GM13976 (cell line): ENCODE measurements at regions not wholly inside any gene's neighbourhood (a gene's known extent, or its start where the extent isn't known, plus 50 kb on each side); places are given as distances from the start of the nearest gene placed in this dataset.

Source experiments
- DNase-seq: peaks from one replicate; pipeline ENCODE4 v3.0.0; 2012; ENCODE audit warnings: low spot score
- in situ Hi-C: fragments of 300-500 bp; cut with MboI; formaldehyde crosslinking; loops from one replicate; pipeline ENCODE4 v1.12.0; 2022; ENCODE audit warnings: low sequenced_read_pairs, mixed read lengths, inconsistent platforms; ENCODE audit not compliant: unreplicated experiment
- TF ChIP-seq, protein P1 (sequence below): IDR thresholded peaks from 2 replicates; pipeline ENCODE4 v1.5.1; 2012; ENCODE audit warnings: borderline replicate concordance, mild to moderate bottlenecking; ENCODE audit not compliant: insufficient read depth; ENCODE audit errors: extremely low read depth, missing control alignments, control extremely low read depth

DNA sequence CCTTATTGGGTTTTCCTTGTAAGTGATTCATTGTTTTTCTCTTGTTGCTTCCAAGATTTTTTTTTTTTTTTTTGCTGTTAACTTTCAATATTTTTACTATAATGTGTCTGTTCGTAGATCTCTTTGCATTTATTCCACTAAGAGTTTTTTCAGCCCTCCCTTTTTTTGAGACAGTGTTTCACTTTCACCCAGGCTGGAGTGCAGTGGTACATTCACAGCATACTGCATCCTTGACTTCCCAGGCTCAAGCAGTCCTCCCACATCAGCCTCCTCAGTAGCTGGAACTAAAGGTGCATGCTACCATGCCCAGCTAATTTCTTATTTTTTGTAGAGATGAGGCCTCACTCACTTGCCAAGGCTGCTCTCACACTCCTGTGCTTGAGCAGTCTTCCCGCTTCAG is 1282.0 kb upstream of the CNTN5 start:
- TF ChIP-seq, protein P1, sequence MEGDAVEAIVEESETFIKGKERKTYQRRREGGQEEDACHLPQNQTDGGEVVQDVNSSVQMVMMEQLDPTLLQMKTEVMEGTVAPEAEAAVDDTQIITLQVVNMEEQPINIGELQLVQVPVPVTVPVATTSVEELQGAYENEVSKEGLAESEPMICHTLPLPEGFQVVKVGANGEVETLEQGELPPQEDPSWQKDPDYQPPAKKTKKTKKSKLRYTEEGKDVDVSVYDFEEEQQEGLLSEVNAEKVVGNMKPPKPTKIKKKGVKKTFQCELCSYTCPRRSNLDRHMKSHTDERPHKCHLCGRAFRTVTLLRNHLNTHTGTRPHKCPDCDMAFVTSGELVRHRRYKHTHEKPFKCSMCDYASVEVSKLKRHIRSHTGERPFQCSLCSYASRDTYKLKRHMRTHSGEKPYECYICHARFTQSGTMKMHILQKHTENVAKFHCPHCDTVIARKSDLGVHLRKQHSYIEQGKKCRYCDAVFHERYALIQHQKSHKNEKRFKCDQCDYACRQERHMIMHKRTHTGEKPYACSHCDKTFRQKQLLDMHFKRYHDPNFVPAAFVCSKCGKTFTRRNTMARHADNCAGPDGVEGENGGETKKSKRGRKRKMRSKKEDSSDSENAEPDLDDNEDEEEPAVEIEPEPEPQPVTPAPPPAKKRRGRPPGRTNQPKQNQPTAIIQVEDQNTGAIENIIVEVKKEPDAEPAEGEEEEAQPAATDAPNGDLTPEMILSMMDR = no peak
- in situ Hi-C loops = no loop called here
- DNase-seq = no peak

- in situ Hi-C loops = no loop called here
- DNase-seq = no peak
- TF ChIP-seq, protein P1 = no peak
Observed at GRCh38 chr11:97739932-97740800, 1280.6 kb upstream of the CNTN5 start.

- in situ Hi-C loops = no loop called here
- DNase-seq = no peak
- TF ChIP-seq, protein P1 = no peak
Observed at GRCh38 chr11:97740801-97741151, 1280.0 kb upstream of the CNTN5 start.

DNA sequence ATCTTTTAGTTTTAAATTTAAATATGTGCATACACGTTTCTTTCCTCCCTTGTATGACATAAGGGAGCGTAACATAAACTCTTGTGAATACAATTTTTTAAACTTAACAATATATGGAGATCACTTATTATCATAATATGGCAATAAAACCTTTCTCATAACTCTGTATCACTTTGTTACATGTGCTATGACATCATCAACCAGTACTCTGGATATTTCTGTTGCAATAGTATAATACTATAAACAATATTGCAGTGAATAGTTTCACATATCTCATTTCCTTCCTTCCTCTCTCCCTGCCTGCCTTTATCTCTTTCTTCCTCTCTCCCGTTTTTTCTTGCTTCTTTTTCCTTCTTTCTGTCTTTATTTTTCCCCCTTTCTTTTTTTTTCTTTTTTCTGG is 1278.0 kb upstream of the CNTN5 start:
- TF ChIP-seq, protein P1 = no peak
- no peak for DNase-seq
- in situ Hi-C loops = no loop called here

GRCh38 chr11:97743205-97743742 is 1277.5 kb upstream of the CNTN5 start:
- DNase-seq = no peak
- in situ Hi-C loops = no loop called here
- TF ChIP-seq, protein P1 = no peak

DNA sequence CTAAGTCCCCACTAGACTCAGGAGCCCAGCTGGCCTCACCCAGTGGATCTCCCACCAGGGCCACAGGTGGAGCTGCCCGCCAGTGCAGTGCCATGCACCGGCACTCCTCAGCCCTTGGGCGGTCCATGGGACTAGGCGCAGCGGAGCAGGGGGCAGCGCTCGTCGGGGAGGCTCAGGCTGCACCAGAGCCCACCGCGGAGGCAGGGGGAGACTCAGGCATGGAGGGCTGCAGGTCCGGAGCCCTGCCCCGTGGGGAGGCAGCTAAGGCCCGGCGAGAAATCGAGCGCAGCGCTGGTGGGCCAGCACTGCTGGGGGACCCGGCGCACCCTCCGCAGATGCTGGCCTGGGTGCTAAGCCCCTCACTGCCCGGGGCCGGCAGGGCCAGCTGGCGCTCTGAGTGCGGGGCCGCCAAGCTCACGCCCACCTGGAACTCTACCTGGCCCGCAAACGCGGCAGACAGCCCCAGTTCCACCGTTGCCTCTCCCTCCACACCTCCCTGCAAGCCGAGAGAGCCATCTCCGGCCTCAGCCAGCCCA is 1275.2 kb upstream of the CNTN5 start:
- TF ChIP-seq, protein P1 = no peak
- DNase-seq = no peak
- in situ Hi-C loops = no loop called here
